GM19238 (cell line): ENCODE measurements at regions not wholly inside any gene's neighbourhood (a gene's known extent, or its start where the extent isn't known, plus 50 kb on each side); places are given as distances from the start of the nearest gene placed in this dataset.
"Not testable (repeated sequence)": the region's sequence is repeated elsewhere in the genome, so short reads cannot be mapped to it uniquely, and the experiment has no call there.

Experiments used
- DNase-seq: peaks from one replicate; pipeline ENCODE4 v3.0.0; 2011; ENCODE audit warnings: low spot score; ENCODE audit not compliant: insufficient read length

DNA sequence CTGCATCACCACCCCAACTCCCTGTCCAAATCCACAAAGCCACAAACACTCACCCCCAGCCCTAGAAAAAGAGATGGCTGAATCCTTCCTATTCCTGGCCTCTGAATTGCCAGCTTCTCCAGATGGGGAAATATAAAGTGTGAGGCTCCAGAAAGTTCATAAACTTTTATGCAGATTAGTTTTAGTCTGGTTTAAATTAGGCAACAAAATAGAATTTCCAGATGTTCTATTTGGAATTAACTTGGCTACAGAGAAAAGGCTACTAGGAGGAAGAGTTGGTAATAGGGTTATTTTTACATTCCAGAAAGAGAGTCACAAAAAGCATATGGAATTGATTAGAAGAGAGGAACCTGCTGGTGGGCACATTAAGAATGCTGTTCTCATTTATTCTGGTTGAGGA is 56.0 kb downstream of the EN1 start:
- DNase-seq = no peak

DNA sequence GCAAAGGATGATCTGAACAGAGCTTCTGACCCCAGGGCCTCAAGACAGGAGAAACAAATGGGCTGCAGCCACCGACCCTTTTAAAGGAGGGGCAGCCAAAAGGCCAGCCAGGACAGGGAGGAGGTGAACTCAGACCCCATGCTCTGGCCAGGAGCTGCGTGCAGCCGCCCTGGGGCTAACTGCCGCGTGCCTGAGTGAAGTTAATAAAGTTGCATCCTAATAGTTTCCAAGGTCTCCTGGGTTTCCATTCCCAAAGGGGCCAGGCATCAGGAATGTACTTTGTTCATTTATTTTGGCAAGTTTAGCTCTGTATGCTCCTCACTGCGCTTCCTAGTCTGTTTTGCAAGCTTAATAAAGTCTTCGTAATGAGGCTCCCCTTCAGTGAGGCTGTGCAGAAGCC is 60.7 kb downstream of the EN1 start:
- DNase-seq = no peak

DNA sequence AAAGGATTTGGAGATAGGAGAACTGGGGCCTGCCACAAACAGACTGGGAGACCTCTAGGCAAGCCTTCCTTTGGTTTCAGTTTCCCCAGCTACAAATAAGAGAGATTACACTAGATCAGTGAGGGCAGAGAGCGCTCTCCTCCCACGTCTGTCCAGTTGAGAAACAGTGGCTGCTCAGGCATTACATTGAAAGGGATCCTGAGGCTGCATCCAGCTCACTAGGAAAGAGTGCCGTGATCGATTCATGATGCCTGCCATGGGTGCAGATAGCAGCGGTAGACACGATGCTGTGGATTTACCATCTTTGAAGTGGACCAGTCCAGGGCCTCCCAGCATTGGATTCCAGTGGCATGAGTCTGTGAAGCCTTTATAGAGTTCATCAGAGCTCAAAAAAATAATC is 62.6 kb downstream of the EN1 start:
- no peak for DNase-seq

DNA sequence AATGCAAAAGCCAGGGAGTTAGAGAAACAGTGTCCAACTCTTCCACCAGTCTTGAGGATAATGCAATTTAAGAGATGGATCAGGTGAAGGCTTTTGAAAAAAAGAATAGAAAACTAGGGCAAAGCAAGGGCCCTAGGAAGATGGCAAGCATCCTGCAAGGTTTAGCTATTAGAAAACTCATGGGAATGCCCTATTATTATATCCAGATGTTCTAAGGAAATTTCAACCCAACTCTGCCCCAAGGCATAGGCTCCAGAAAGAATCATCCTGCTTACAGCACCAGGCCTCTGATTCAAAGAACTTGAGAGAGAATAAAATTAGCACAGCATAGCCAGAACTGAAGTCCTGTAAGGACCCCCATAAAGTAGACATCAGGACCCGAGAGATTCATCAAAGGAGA is 68.1 kb downstream of the EN1 start:
- no peak for DNase-seq

DNA sequence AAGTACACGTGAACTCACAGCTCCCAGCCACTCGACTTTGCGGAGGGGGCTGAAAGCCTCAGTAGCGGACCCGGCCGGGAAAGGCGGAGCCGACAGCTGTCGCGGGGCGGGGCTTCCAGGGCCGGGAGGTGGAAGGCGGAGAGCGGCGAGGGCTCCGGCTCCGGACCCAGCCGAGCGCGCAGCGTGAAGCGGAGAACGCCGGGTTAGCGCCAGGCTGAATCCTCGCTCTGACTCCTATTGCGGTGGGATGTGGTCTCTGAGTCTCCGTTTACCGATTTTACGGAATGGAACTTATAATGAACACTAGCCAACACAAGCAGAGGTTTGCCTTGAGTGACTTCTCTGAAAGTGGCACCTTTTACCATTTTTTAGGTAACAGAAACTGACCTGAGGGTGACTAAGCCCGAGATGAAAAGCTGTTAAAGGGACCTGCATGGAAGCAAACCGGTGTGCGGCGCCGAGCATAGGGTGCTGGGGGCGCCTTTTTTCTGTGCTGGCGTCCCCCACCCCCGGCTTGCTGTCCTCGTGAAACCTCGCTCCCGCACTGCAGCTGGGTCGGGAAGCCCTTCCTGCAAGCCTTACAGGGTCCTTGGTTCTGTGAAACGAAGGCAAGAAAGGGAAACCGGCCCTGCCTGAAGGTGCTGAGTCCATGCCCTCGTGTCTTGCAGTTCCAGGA is 72.9 kb downstream of the EN1 start:
- DNase-seq = no peak

DNA sequence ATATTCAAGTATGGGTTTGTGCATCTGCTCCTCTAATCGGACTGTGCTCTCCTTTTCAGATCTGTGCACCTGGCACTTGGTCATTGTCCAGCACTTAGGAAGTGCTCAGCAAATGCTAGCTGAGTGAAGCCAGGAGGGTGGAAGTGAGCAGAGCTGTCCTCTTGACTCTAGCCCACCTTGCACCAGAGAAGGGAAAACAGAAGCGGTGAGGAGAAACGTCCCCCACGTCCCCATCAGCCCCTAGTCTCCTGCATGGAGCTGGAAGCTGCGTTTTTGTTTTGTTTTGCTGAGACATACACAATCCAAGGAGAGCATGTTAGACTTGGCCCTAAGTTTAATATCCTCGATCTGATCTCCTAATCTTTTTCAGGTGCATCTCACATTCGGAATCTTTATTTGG is 73.6 kb downstream of the EN1 start:
- DNase-seq = no peak

DNA sequence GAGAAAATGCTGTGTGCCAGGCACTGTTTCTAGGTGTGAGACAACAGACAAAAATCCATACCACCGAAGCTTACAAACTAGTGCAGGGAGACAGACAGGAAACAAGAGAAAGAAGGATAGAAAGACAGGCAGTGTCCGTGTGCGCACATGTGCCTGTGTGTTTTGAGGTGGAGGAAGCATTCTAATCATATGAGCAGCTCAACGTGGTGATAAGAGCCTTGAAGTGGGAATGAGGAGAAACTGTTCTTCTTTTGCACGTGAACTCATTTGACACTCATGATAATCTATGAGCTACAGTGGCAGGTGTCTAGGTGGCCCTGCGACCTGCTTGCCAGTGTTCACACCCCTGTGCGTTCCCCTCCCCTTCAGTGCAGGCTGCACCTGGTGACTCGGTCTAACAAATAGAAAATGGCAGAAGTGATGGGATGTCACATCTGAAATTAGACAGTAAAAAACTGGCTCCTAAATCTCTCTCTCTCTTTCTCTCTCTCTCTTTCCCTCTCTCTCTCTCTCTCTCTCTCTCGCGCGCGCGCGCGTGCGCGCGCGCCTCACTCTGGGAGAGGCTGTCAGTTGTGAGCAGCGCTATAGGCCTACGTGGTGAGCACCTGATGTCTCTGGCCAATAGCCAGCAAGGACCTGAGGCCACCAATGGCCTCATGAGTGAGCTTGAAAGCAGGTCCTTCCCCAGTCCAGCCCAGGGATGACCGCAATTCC is 74.8 kb downstream of the EN1 start:
- no peak for DNase-seq

DNA sequence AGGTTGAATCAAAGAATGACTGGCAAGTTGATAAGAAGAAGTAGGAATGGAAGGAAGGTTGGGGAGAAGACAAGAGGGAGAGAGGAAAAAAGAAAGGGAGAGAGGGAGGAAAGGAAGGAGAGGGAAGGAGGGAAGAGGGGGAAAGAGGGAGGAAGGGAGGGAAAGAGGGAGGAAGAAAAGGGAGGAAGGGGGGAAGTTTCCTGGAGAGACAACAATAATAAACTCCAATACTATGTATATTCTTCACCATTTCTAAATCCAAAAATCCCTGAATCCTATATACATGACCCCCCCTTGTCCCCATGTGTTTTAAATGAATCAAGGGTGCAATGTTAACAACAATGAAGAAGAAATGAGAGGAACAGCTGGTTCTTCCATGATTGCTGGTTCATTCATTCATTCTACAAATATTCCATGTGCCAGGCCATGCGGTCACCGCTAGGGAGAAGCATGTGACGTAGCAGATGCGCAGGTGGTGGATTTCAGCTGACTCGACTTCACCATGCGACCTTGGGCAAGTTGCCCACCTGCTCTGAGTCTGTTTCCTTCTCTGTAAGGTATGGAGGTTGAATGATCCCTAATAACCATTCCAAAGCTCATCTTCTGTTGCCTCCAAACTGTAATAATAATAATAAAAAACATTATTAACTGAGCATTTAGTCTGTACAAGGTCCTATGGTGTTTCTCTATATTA is 77.6 kb downstream of the EN1 start:
- DNase-seq = no peak

DNA sequence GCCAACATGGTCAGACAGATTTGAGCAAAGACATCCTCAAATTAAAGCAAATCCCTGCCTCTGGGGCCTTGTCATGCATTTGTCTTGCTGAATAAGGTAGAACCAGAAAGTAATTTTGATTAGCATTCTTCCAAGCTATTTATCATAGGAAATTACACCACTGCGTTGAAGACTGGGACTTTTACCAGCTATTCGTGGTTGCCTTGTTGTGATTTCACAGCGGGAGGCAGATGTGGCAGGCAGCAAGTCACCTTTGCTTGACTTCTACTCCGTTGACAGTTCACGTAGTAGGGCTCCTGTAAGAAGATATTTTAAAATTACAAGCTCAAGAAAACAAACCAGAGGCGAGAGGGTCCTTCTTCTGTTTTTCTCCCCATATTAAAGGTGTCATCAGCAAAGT is 80.6 kb downstream of the EN1 start:
- DNase-seq = no peak

DNA sequence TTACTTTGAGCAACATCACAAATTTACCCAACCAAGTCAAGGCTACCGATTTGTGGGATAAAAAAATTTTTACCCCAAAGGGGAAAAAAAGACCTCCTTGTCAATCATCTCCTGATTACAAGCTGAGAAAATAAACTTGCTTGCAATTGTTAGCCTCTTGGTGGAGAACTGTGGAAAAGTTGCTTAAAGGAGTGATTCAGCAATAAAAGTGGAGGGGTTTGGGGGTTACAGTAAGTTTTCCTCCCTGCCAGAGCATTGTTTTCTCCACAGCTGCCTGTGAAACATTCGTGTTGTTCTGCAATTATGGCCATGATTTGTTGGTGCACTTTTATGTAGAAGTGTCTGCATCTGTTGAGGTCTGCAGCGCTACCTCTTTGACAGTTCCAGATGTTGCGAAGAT is 82.6 kb downstream of the EN1 start:
- no peak for DNase-seq

DNA sequence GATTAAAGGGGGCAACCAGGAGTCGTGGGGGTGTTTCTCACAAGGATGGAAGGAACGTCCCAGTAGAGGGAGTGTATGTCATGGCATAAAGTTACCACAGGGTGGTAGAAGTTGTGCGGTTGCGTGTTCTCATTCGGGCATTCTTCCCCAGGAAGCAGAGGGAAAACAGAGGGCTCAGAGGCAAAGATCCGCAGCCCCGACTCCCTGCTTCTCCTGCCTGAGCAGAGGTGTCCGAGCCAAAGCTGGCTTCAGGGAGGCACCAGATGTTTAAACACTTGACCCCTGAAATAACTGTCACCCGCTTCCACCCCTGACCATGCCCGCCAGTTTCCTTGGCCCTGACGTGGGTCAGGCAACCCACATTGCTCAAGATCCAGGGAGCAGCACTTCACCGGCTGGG is 83.7 kb downstream of the EN1 start:
- DNase-seq = no peak

DNA sequence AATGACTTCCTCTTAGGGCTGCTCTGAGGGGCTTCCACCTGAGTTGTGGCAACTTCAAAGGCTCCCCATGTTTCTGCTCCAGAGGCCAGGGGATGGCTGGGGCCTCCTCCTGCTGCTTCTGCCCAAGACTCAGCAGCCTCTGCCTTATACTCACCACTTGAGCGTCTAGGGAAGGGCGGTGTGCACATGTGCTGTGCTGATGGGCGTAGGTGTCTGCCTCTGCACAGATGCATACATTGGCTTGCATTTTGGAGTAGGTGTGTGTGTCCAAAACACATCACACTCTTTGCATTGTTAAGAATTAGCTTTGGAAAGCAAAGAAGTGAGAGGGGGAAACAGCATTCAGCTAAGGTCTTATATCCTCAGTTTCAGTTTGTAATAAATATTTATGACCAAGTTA is 85.2 kb downstream of the EN1 start:
- no peak for DNase-seq

DNA sequence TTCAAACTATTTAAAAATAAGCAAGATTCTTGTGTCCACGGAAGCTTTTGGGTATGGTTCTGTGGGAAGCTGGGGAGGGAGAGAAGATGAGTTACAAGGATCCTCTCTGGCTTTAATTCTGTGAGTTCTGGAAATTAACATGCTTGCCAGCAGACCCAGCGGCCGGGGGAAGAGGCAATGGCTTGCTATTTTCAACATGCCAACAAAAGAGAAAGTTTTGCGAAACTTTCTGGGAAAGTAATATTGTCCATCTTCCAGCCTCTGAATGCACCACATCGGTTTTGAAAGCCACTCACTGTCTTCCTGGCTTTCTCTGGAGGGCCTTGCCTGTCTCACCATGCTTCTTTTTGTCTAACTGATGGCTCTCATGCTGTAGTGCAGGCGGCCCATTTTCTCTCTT is 85.7 kb downstream of the EN1 start:
- no peak for DNase-seq

DNA sequence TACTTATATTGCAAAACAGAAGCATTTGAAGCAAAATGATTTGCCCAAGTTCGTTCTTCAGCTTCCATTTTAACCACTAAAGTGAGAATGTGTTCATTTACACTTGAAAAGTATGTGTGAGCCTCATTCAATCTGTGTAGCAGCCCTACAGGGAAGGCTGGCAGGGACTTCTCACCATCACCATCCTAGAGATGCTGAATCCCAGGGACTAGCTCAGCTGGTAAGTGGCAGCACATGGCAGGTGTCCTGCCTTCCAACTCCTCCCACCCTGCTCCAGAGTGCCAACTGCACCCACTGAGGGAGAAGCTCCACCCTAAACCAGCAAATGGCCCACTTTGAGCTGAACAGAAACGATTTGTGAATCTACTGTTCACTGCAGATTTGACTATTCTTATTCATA is 91.5 kb downstream of the EN1 start:
- DNase-seq = no peak

DNA sequence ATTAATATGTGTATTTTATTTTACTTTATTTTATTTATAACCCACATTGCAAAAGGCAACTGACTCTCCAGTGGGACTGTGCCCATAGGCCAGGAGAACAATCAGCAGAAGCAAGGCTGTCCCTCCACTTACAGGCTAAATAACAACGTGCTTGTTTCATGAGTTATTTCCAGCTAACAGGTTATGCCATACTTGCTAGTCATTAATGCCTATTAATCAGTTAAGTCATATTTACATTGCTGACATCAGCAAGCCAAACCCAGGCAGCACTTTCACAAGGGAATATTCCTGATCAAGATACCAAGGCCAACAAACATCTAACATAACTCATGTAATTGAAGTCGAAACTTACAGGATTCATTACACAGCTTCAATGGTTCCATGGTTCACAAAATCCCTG is 92.1 kb downstream of the EN1 start:
- no peak for DNase-seq

DNA sequence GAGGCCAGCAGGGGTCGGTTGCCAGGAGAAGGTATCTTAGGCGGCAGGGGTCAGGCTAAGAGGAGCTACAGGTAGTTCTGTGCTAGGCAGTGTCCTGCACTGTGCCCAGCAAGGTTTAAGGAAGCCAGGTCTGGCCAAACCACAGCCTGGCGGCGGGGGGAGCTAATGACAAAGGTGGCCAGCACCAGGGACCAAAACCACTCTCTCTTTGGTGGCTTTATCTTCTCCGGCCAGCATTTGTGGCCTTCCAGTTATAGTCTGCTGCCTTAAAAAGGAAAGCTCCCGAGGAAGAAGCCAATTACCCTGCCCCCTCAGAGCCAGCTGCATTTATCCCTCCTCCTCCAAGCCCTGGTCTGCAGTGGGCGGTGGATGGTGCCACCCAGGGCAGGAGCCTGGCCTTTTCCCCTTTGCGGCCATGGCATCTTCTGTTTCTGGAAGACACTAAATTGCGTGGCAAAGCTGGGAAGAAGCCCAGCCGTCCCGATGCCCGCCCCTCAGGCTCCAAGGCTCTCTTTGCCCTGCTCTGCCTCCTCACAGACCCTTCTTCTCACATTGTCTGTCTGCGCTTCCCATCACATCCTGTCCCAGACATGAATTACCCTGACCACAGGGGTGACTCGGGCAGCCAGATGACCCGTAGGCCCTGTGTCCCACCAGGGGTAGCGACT is 94.6 kb downstream of the EN1 start:
- no peak for DNase-seq

DNA sequence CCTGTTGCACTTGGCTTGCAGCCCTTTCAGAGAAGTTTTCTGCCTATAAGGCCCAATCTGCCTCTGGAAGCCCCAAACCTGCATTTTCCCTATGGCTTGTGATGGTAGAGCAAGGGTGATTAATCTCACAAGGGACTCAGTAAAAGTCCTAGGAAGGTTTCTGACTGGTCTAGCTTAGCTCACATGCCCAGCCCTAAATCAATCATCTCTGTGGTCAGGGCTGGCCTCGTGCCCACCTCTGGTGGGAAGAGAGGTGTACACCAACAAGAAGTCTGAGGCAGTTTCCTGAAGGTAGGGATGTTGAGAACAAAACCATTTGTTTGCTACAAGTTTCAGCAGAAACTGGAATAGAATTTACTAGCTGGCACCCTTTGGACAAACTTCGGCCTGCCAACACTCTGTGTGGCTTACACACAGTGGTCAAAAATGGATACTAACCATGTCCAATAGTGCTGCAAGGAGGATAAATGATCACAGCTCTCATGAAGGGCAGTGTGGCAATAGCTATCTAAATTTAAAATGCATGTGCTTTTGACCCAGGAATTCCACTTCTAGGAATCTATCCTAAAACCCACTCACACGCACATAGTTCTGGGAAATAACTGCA is 96.4 kb downstream of the EN1 start:
- DNase-seq = no peak

DNA sequence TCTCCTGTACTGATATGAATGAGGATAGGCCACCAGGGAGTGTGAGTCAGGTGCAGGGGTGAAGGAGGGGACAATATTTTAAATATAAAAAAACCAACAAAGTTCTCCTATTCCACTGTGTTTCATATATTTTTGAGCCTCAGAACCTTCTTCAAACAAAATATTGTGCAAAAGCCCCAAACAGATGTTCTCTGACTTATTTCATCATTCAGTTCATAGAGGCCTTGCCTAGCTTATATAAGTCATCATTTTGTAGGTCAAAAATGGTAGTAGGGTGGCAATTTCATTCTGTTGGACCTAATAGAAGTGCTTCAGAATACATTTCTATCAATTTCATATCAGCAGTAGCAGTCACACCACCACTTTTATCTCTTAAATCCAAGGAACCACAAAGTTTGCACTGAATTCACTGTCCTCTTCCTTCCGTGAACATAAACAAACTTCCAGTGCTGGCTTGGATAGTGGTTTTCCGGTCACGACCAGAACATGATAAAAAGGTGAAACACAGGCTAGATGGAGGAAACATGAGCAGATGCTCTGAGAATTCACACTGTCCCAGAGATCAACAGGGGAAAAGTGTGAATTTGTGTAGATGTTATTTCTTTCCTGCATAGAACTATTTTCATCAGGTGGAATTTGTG is 99.1 kb downstream of the EN1 start:
- DNase-seq = no peak

DNA sequence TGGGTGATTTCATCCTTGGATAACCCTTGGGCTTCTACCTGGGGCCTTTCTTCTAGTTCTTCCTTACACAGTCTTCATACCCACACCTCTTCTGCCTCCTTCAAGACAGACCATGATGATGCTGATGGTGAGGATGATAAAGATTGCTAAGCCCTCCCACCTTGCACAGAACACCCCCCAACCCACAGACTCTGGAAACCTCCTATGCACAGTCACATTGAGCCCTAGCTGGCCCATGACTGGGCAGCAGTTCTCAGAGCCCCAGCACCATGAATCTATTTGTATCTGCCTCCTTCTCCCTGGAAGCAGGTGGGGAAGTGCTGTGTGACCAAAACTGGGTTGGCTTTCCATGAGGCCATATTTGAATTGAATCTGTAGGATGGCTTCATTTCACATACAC is 99.8 kb downstream of the EN1 start:
- no peak for DNase-seq

DNA sequence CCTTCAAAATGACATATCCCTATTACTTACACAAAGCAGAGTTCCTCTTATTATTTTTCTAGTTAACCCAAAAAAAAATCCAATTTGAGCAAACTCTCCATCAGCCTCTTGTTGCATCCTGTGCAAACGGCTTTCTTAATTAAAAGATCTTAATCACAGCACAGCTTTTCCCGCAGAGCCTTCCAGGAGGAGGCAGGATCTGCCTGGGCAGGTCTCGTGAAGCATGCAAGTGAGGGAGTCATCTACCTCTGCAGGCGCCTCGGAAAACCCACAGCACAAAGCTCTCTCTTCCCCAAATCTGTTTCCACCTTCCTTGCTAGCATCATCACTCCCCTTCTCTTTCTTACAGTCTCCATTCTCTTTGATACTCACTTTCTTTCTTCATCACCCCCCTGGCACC is 100.4 kb downstream of the EN1 start:
- no peak for DNase-seq

DNA sequence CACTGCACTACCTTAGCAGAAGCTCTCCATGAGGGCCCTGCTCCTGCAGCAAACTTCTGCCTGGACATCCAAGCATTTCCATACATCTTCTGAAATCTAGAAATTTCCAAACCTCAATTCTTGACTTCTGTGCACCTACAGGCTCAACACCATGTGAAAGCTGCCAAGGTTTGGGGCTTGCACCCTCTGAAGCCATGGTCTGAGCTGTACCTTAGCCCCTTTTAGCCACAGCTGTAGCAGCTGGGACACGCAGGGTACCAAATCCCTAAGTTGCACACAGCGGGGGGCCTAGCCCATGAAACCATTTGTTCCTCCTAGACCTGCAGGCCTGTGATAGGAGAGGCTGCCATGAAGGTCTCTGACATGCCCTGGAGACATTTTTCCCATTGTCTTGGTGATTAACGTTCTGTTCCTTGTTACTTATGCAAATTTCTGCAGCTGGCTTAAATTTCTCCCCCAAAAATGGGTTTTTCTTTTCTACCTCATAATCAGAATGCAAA is 102.7 kb downstream of the EN1 start:
- not testable (repeated sequence) for DNase-seq
